Iris pigment epithelial cell (primary cell): ENCODE measurements at regions not wholly inside any gene's neighbourhood (a gene's known extent, or its start where the extent isn't known, plus 50 kb on each side); places are given as distances from the start of the nearest gene placed in this dataset.

Experiments used
- DNase-seq: peaks from one replicate; pipeline ENCODE4 v3.0.0-alpha.2; 2011; ENCODE audit warnings: low read depth

DNA sequence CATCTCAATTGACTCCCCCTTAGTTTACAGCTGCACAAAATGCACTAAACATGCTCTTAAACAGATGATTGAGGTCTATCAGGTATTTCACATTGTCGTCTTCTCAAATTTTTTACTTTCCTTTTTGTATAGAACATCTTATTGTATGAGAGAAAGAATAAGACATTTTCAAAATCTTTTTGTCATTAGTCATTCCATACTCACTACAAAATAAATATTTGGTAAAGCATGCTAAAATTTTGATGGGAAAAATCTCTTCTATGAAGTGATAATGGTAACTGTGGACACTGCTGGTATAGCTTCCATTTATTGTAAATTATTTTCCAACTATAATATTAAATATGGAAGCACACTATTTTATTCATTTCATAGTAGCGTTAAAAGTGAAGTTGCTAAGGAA lies 185.6 kb upstream of the FSTL5 start:
- no peak for DNase-seq

GRCh38 chr4:162347842-162348213 lies 184.0 kb upstream of the FSTL5 start:
- no peak for DNase-seq

- DNase-seq, result no peak
Observed at GRCh38 chr4:162347156-162347841, 183.5 kb upstream of the FSTL5 start.

DNA sequence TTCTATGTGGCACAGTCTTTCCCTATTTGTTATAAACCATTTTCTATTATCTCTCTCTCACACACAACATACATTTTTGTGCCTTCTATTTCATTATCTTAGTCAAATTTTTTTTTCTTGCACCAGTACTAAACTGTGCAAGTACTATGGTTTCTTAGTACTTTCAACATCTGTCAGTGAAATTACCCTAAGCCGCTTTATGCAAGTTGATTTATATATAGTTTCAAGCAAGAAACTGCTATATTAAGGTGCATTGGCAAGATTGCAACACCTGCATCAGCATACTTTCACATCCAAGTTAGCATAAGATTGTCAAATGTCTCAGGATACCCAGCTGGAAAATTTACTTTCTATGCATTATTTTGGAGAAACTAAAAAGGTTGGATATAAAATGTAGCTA lies 180.2 kb upstream of the FSTL5 start:
- no peak for DNase-seq

DNA sequence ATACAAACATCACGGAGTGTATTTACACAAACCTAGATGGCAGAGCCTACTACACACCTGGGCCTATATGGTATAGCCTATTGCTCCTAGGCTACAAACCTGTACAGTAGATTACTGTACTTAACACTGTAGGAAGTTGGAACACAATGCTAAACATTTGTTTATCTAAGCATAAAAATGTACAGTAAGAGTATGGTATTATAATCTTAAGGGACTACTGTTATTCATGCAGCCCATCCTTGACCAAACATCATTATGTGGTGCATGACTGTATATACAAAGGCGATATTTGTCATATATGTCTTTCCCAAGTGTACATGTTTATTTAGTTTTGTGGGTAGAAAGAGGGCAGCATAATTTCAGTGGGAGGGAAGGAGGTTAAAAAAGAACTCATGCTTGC lies 177.7 kb upstream of the FSTL5 start:
- no peak for DNase-seq

DNA sequence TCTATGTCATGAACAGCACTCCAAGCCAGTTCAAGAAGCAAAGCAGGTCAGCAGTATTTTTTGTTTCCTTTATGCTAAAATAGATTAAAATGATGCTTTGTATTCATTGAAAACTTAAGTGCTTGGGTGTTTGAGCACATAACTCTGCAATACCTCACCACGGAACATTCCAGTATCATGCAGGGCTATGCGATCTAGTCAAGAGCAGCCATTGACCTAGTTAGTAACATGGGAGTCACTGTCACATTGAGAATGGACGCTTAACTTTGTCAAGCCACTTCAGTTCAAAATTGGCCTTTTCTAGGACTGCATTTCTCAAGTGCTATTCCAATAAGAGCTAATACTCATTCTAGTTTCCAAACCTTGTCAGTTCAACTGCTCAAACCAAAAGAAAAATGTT lies 160.1 kb upstream of the FSTL5 start:
- DNase-seq, result no peak

DNA sequence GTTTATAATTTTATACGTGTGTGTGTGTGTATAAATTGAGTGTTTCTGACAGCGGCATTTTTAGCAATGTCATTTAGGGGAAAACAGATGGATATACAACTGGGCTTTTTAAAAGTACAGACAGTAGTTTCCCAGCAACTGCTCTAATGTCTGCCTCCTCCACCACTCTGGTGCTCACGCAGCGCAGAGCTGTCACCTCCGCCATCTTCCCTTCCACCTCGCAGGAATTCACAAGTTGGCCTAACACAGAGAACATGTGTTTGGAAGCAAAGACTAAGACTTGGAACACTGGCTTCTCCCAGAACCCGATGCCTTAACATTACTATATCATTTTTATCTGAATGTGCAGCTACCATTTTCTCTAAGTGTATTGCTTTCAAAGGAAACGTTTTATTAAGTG lies 158.3 kb upstream of the FSTL5 start:
- DNase-seq, result no peak

DNA sequence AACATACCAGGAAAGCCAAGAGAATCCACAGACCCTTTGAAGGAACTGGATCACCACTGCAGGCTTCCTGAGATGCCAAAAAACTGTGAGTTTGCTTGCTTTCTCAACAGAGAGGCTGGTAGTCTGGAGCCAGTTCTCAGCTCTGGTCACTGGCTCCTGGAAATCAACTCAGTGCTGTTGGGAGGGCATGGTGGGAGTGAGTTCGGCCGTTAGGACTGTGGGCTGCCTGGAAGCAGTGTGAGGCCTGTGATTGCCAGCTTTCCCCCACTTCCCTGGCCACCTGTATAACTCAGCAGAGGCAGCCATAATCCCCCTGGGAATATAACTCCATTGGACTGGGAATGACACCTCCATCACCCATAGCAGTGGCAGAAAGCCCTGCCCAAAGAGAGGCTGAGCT lies 122.0 kb upstream of the FSTL5 start:
- no peak for DNase-seq

GRCh38 chr4:162282684-162283083 lies 118.9 kb upstream of the FSTL5 start:
- no peak for DNase-seq

DNA sequence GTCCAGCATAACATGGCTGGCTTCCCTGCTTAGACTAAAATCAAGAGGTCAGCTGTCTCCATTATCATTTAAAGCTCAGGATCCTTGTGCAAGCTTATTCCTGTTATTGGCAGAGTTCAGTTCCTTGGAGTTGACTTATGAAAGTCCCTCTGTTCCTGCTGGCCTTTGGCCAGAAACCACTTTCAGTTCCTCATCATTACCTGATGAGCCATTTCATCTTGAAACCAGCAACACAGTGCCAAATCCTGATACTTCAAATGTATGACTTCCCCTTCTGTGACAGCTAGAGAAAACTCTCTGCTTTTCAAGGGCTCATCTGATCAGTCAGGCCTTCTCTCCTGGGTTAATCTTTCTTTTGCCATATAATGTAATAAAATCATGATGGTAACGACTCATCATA lies 110.6 kb upstream of the FSTL5 start:
- no peak for DNase-seq

DNA sequence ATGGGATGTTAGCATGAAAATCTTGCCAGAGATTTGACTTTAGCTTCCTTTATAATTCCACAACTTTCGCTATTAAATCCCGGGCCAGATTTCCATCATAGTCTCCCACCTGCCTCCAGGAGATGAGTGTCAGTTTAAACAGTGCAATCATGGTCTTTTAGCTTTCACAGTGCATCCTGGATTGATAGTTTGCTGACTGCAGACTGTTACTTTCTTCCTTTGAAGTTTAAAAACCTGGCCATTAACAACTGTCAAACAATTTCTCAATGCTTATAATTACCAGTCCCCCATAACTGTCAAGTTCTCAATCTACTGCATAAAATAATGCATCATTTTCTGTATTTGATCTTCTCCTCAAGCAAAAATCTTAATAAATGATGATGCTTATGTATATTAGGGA lies 108.4 kb upstream of the FSTL5 start:
- no peak for DNase-seq

DNA sequence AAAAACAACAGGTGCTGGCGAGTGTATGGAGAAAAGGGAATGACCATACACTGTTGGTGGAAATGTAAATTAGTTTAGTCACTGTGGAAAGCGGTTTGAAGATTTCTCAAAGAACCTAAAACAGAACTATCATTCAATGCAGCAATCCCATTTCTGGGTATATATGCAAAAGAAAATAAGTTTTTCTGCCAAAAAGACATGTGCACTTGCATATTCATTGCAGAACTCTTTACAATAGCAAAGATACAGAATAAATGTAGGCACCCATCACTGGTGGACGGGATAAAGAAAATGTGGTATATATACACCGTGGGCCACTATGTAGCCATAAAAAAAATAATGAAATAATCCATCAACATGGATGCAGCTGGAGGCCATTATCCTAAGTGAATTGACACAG lies 105.1 kb upstream of the FSTL5 start:
- DNase-seq, result no peak

DNA sequence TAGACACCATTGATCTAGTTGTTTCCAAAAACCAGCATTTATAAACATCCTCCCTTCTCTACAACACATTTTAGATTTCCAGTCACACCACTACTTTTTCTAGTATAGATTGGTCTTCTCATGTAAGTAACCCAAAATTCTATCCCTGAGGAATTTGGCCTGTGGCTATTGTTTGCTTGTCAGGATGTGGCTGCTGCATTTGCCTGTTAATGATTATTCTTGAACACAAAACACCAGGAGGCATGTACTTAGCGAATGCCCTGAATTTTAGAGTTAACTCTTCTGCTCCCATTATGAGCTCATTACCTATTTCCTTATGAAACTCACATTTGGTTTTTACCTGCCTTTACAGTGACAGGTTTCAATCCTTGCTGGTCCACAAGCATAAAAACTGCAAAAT lies 102.0 kb upstream of the FSTL5 start:
- no peak for DNase-seq

DNA sequence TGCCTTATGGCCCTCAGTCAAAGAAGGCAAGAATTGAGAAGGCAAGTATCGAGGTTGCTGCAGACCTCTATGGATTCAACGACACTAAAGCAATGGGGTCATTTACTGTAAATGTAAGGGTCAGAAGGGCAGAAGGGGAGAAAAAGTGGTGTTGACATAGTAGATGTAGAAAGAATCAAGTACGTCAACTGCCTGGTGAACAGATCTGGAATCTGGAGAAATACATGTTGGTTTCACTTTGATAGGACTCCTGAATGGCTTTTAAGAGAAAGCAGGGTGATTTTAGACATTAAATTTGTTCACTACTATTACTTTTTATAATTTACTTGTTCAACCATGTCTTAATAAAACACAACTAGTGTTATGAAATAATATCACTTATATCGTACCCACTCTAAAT lies 81.3 kb upstream of the FSTL5 start:
- no peak for DNase-seq

GRCh38 chr4:162241857-162242256 lies 78.1 kb upstream of the FSTL5 start:
- peak; percentile 7 for DNase-seq

GRCh38 chr4:162239992-162240769 lies 76.4 kb upstream of the FSTL5 start:
- DNase-seq, result no peak

GRCh38 chr4:162237676-162238075 lies 73.9 kb upstream of the FSTL5 start:
- no peak for DNase-seq

DNA sequence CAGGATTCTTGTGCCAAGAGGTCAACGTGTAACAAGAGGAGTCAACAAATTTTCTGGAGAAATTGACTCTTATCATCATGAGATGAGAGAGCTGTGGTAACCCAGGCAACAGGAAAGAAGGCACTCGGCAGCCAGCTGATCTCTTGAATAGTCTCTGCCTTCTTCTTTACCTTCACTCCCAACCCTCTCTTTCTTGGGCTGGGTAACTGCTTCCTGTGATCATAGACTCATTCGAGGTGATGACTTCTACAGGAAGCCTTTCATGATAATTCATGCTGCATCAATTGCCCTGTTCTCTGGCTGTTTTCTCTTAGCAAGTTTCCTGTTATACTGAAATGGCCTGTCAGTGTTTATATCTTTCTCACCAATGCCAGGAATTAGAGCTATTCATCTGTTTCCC lies 70.8 kb upstream of the FSTL5 start:
- DNase-seq, result no peak

GRCh38 chr4:162232349-162232748 lies 68.5 kb upstream of the FSTL5 start:
- DNase-seq, result no peak

DNA sequence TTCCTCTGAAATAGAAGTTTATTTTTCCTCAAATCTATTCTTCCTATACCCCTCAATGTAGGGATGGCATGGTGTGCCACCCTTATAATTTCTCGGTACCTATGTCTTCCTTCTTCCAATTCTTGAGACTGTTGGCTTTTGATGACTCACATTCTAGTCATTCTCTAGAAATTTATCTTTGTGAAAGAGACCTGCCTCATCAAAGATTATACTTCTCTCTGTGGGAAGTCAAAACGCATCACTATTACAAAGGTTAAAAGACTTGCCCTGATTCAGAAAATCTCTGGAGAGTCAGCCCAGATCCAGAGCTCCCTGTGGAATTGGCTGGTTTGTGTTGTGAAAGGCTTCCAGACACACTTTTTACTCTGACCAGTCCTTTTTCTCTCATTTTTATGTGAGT lies 65.9 kb upstream of the FSTL5 start:
- peak; percentile 3 for DNase-seq

GRCh38 chr4:162221148-162221547 lies 57.3 kb upstream of the FSTL5 start:
- no peak for DNase-seq
